ENCODE measurements at regions not wholly inside any gene's neighbourhood (a gene's known extent, or its start where the extent isn't known, plus 50 kb on each side); places are given as distances from the start of the nearest gene placed in this dataset.

DNA sequence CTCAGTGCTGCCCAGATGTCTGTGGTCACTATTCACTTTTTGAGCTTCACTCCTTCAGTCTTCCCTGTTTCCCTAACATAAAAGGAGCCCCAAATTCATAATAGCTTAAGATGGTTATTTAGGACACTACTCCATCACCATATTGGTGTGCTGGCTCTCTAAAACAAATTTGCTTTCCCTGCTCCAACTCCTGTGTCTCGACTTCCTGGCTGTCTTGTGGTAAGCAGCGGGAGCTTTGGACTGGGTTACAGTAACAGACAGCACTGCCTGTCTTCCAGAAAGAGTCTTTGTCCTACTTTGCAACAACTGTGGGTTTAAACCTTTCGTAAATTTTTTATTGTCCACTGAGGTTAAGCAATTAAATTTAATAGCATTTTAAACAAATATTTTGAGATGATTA is 389.4 kb downstream of the CDH9 start:
- H3K27ac ChIP-seq, result no peak overlapping the region
- no peaks in the 10 kb centered on the region for H3K27me3 ChIP-seq
- no peaks in the 10 kb centered on the region for H3K4me1 ChIP-seq (replicated peaks in 1 of 2)
- DNase-seq, result no peak
- H3K9me3 ChIP-seq (replicated peaks in 1 of 3), result peaks cover 0 to 4% (median 0%) of the 10 kb centered on the region in 3 donors
- no peak for TF ChIP-seq POLR2A (IDR thresholded peaks at IDR 0.05)
- TF ChIP-seq, protein P1, sequence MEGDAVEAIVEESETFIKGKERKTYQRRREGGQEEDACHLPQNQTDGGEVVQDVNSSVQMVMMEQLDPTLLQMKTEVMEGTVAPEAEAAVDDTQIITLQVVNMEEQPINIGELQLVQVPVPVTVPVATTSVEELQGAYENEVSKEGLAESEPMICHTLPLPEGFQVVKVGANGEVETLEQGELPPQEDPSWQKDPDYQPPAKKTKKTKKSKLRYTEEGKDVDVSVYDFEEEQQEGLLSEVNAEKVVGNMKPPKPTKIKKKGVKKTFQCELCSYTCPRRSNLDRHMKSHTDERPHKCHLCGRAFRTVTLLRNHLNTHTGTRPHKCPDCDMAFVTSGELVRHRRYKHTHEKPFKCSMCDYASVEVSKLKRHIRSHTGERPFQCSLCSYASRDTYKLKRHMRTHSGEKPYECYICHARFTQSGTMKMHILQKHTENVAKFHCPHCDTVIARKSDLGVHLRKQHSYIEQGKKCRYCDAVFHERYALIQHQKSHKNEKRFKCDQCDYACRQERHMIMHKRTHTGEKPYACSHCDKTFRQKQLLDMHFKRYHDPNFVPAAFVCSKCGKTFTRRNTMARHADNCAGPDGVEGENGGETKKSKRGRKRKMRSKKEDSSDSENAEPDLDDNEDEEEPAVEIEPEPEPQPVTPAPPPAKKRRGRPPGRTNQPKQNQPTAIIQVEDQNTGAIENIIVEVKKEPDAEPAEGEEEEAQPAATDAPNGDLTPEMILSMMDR (IDR thresholded peaks at IDR 0.05), result no peak
- no peaks in the 10 kb centered on the region for H3K36me3 ChIP-seq (replicated peaks in 1 of 2)
- intact Hi-C loops (cut with DNase I), result no loop called here
- no peak overlapping the region for H3K4me3 ChIP-seq
- WGBS, 4 donors, result 53 to 65% (median 59%) methylated on average over 3 of the region's 3 CpGs

GRCh38 chr5:26647781-26648180 is 390.6 kb downstream of the CDH9 start:
- no peaks in the 10 kb centered on the region for H3K27me3 ChIP-seq
- intact Hi-C loops (cut with DNase I), result no loop called here
- no peaks in the 10 kb centered on the region for H3K4me1 ChIP-seq (replicated peaks in 1 of 2)
- 67 to 81% (median 70%) methylated on average over 2 of the region's 2 CpGs for WGBS, 4 donors
- TF ChIP-seq, protein P1 (IDR thresholded peaks at IDR 0.05), result no peak
- TF ChIP-seq POLR2A (IDR thresholded peaks at IDR 0.05), result no peak
- no peaks in the 10 kb centered on the region for H3K36me3 ChIP-seq (replicated peaks in 1 of 2)
- H3K9me3 ChIP-seq (replicated peaks in 1 of 3), result peaks cover 0 to 4% (median 0%) of the 10 kb centered on the region in 3 donors
- no peak for DNase-seq
- no peak overlapping the region for H3K27ac ChIP-seq
- no peak overlapping the region for H3K4me3 ChIP-seq

DNA sequence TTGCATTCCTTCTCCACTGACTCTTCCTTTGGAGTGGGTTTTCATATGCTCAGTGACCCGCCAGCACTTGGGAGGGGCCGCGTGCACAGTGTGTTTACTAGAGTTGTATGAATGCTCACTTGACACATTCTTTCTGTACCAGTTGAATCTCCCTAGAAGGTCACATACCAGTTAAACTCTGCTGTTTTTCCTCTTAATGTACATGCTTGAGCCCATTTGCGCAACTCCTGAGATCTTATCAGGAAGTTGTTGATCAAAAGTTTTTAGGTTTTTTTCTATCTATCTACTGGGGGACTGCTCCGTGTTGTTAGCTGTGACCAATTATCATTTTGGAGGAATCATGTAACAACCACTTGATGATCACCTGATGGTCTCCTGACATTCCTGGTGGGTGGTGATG is 392.7 kb downstream of the CDH9 start:
- intact Hi-C loops (cut with DNase I), result no loop called here
- no peaks in the 10 kb centered on the region for H3K27me3 ChIP-seq
- no peaks in the 10 kb centered on the region for H3K4me1 ChIP-seq (replicated peaks in 1 of 2)

DNA sequence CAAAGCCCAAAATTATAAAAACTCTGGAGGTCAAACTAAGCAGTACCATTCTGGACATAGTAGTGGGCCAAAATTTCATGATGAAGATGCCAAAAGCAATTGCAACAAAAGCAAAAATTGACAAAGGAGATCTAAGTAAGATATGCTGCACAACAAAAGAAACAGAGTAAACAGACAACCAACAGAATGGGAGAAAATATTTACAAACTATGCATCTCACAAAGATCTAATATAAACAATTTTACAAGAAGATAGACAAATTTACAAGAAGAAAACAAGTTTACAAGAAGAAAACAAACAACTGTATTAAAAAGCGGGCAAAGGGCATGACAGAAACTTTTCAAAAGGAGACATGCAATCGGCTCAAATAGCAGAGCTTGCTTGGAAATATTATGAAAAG is 396.9 kb downstream of the CDH9 start:
- Histone ChIP-seq H3K4me1 (replicated peaks in 1 of 2) (no peaks in the 10 kb centered on the region), H3K27me3 (no peaks in the 10 kb centered on the region), H3K4me3 (no peak overlapping the region), H3K27ac (no peak overlapping the region), H3K9me3 (replicated peaks in 1 of 3) (peaks cover 0 to 4% (median 0%) of the 10 kb centered on the region in 3 donors), H3K36me3 (replicated peaks in 1 of 2) (no peaks in the 10 kb centered on the region)
- TF ChIP-seq, protein P1 (IDR thresholded peaks at IDR 0.05), result no peak
- TF ChIP-seq POLR2A (IDR thresholded peaks at IDR 0.05), result no peak
- 69 to 82% (median 79%) methylated on average over 2 of the region's 2 CpGs for WGBS, 4 donors
- intact Hi-C loops (cut with DNase I), result no loop called here
- no peak for DNase-seq

More for the DNA sequence above, 392.7 kb downstream of the CDH9 start:
- Histone ChIP-seq H3K9me3 (replicated peaks in 1 of 3) (peaks cover 0 to 4% (median 0%) of the 10 kb centered on the region in 3 donors), H3K4me3 (no peak overlapping the region), H3K36me3 (replicated peaks in 1 of 2) (no peaks in the 10 kb centered on the region), H3K27ac (no peak overlapping the region)
- DNase-seq, result no peak
- WGBS, 4 donors, result 85 to 90% (median 88%) methylated on average over 5 of the region's 5 CpGs
- TF ChIP-seq, protein P1 (IDR thresholded peaks at IDR 0.05), result no peak
- no peak for TF ChIP-seq POLR2A (IDR thresholded peaks at IDR 0.05)
